Progenitor cell of endocrine pancreas (in vitro differentiated cells): ENCODE measurements at regions not wholly inside any gene's neighbourhood (a gene's known extent, or its start where the extent isn't known, plus 50 kb on each side); places are given as distances from the start of the nearest gene placed in this dataset.

Source experiments
- DNase-seq: peaks from one replicate; pipeline ENCODE4 v3.0.0; 2021; ENCODE audit warnings: low spot score; ENCODE audit not compliant: unreplicated experiment
- H3K27ac Mint-ChIP-seq: 2 replicates; pipeline ENCODE4 v1.8.0; 2021; ENCODE audit warnings: mild to moderate bottlenecking, moderate library complexity, mixed read lengths
- H3K27me3 Mint-ChIP-seq: 2 replicates; pipeline ENCODE4 v1.8.0; 2021; ENCODE audit warnings: mixed read lengths
- H3K36me3 Mint-ChIP-seq: 2 replicates; pipeline ENCODE4 v1.8.0; 2022; ENCODE audit warnings: mixed read lengths; ENCODE audit not compliant: insufficient read depth
- H3K4me1 Mint-ChIP-seq: 2 replicates; pipeline ENCODE4 v1.8.0; 2021; ENCODE audit warnings: low read depth, mixed read lengths
- H3K4me3 Mint-ChIP-seq: 2 replicates; pipeline ENCODE4 v1.8.0; 2021; ENCODE audit warnings: low read depth, mild to moderate bottlenecking, moderate library complexity, mixed read lengths
- H3K9me3 Mint-ChIP-seq: 2 replicates; pipeline ENCODE4 v1.8.0; 2021; ENCODE audit warnings: low read depth, mixed read lengths
- CTCF ChIP-seq: fragments of 200-600 bp; sonication (generic); IDR thresholded peaks from one replicate; pipeline ENCODE4 v1.5.0; 2021; ENCODE audit warnings: antibody characterized with exemption, mild to moderate bottlenecking; ENCODE audit not compliant: unreplicated experiment

GRCh38 chr7:53458636-53459035, 423.2 kb downstream of the POM121L12 start:
- TF ChIP-seq CTCF = no peak
- no peak for DNase-seq
- no peaks in the 10 kb centered on the region for H3K9me3 Mint-ChIP-seq
- no peak overlapping the region for H3K27ac Mint-ChIP-seq
- H3K36me3 Mint-ChIP-seq = no peaks in the 10 kb centered on the region
- no peak overlapping the region for H3K4me3 Mint-ChIP-seq
- no peaks in the 10 kb centered on the region for H3K27me3 Mint-ChIP-seq
- no peaks in the 10 kb centered on the region for H3K4me1 Mint-ChIP-seq

GRCh38 chr7:53466371-53466770, 430.9 kb downstream of the POM121L12 start:
- Mint-ChIP-seq H3K27me3 (no peaks in the 10 kb centered on the region), H3K36me3 (no peaks in the 10 kb centered on the region), H3K4me3 (no peak overlapping the region), H3K9me3 (no peaks in the 10 kb centered on the region), H3K27ac (no peak overlapping the region), H3K4me1 (no peaks in the 10 kb centered on the region)
- TF ChIP-seq CTCF = no peak
- DNase-seq = no peak

- peaks cover 2% of the 10 kb centered on the region for H3K4me1 Mint-ChIP-seq
- no peak overlapping the region for H3K27ac Mint-ChIP-seq
- no peaks in the 10 kb centered on the region for H3K27me3 Mint-ChIP-seq
Measured at GRCh38 chr7:53470336-53470970, 435.0 kb downstream of the POM121L12 start.

GRCh38 chr7:53473371-53473770, 437.9 kb downstream of the POM121L12 start:
- Mint-ChIP-seq H3K9me3 (no peaks in the 10 kb centered on the region), H3K36me3 (no peaks in the 10 kb centered on the region), H3K4me3 (no peak overlapping the region), H3K27ac (no peak overlapping the region), H3K27me3 (no peaks in the 10 kb centered on the region), H3K4me1 (peaks cover 2% of the 10 kb centered on the region)
- DNase-seq = no peak
- no peak for TF ChIP-seq CTCF

More at GRCh38 chr7:53470336-53470970, 435.0 kb downstream of the POM121L12 start:
- Mint-ChIP-seq H3K9me3 (no peaks in the 10 kb centered on the region), H3K4me3 (no peak overlapping the region), H3K36me3 (no peaks in the 10 kb centered on the region)
- DNase-seq = no peak
- no peak for TF ChIP-seq CTCF

- no peak for TF ChIP-seq CTCF
- H3K27me3 Mint-ChIP-seq = no peaks in the 10 kb centered on the region
- peaks cover 2% of the 10 kb centered on the region for H3K4me1 Mint-ChIP-seq
- H3K9me3 Mint-ChIP-seq = no peaks in the 10 kb centered on the region
- H3K27ac Mint-ChIP-seq = no peak overlapping the region
- no peaks in the 10 kb centered on the region for H3K36me3 Mint-ChIP-seq
- H3K4me3 Mint-ChIP-seq = no peak overlapping the region
- no peak for DNase-seq
Measured at GRCh38 chr7:53475776-53476175, 440.3 kb downstream of the POM121L12 start.
